ENCODE measurements at regions not wholly inside any gene's neighbourhood (a gene's known extent, or its start where the extent isn't known, plus 50 kb on each side); places are given as distances from the start of the nearest gene placed in this dataset.
A peak's percentile ranks its signal among the peaks of the same experiment; 100 is the strongest.

GRCh38 chr6:90356012-90356421, 59.4 kb upstream of the BACH2 start:
- Mint-ChIP-seq H3K4me3 (ENCODE audit: unreplicated experiment) (no peak overlapping the region), H3K9me3 (ENCODE audit: unreplicated experiment) (no peaks in the 10 kb centered on the region), H3K27me3 (ENCODE audit: insufficient read depth, unreplicated experiment) (no peaks in the 10 kb centered on the region), H3K27ac (ENCODE audit: low read depth, unreplicated experiment) (no peak overlapping the region), H3K36me3 (ENCODE audit: insufficient read depth, unreplicated experiment) (no peaks in the 10 kb centered on the region), H3K4me1 (ENCODE audit: insufficient read depth, unreplicated experiment) (peaks cover 5% of the 10 kb centered on the region)
- DNase-seq (ENCODE audit: unreplicated experiment), result no peak
- intact Hi-C loops (cut with micrococcal nuclease), result no loop called here
- ChIA-PET CTCF (no interaction called here), POLR2A (interaction anchor here (0.7 kb wide), 1 partner anchor 13 kb away, joined by 3 read pairs; no protein-coding TSS in a partner anchor)
- no TSS peak for BruUV-seq (replicated peaks)
- TF ChIP-seq, protein P1, sequence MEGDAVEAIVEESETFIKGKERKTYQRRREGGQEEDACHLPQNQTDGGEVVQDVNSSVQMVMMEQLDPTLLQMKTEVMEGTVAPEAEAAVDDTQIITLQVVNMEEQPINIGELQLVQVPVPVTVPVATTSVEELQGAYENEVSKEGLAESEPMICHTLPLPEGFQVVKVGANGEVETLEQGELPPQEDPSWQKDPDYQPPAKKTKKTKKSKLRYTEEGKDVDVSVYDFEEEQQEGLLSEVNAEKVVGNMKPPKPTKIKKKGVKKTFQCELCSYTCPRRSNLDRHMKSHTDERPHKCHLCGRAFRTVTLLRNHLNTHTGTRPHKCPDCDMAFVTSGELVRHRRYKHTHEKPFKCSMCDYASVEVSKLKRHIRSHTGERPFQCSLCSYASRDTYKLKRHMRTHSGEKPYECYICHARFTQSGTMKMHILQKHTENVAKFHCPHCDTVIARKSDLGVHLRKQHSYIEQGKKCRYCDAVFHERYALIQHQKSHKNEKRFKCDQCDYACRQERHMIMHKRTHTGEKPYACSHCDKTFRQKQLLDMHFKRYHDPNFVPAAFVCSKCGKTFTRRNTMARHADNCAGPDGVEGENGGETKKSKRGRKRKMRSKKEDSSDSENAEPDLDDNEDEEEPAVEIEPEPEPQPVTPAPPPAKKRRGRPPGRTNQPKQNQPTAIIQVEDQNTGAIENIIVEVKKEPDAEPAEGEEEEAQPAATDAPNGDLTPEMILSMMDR (IDR thresholded peaks at IDR 0.05; ENCODE audit: unreplicated experiment), result no peak

DNA sequence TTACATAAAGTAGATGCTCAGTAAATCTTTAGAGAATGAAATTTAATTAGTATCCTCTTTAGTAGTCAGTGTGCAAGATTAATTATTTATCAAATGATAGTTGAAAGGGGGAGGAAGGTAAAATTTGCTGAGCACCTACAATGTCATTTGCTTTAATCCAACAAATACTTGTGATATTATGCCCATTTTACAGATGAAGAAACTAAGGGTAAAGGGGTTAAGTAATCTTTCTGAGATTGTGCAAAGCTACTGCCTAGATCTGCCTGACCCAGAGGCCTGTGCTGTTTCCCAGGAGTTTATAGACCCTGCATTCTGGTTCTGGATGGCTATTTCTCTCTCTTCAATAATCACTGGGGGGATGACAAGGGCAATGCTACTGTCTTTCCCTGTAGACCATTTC, 58.3 kb upstream of the BACH2 start:
- Mint-ChIP-seq H3K9me3 (ENCODE audit: unreplicated experiment) (no peaks in the 10 kb centered on the region), H3K27me3 (ENCODE audit: insufficient read depth, unreplicated experiment) (no peaks in the 10 kb centered on the region), H3K4me3 (ENCODE audit: unreplicated experiment) (no peak overlapping the region), H3K4me1 (ENCODE audit: insufficient read depth, unreplicated experiment) (peaks cover 5% of the 10 kb centered on the region), H3K27ac (ENCODE audit: low read depth, unreplicated experiment) (no peak overlapping the region), H3K36me3 (ENCODE audit: insufficient read depth, unreplicated experiment) (no peaks in the 10 kb centered on the region)
- TF ChIP-seq, protein P1 (IDR thresholded peaks at IDR 0.05; ENCODE audit: unreplicated experiment), result no peak
- no TSS peak for BruUV-seq (replicated peaks)
- no peak for DNase-seq (ENCODE audit: unreplicated experiment)
- POLR2A ChIA-PET, result no interaction called here
- intact Hi-C loops (cut with micrococcal nuclease), result no loop called here
- CTCF ChIA-PET, result no interaction called here

GRCh38 chr6:90351696-90352095, 55.1 kb upstream of the BACH2 start:
- no TSS peak for BruUV-seq (replicated peaks)
- ChIA-PET CTCF (interaction anchor here (0.7 to 1.0 kb wide), 3 partner anchors 8 to 56 kb away, joined by 3 read pairs; no protein-coding TSS in a partner anchor), POLR2A (interaction anchor here (0.7 kb wide), 1 partner anchor 32 kb away, joined by 3 read pairs; no protein-coding TSS in a partner anchor)
- H3K4me1 Mint-ChIP-seq (ENCODE audit: insufficient read depth, unreplicated experiment), result peaks cover 16% of the 10 kb centered on the region
- H3K27me3 Mint-ChIP-seq (ENCODE audit: insufficient read depth, unreplicated experiment), result no peaks in the 10 kb centered on the region
- DNase-seq (ENCODE audit: unreplicated experiment), result peak; percentile 36
- no peak overlapping the region for H3K27ac Mint-ChIP-seq (ENCODE audit: low read depth, unreplicated experiment)
- no peaks in the 10 kb centered on the region for H3K36me3 Mint-ChIP-seq (ENCODE audit: insufficient read depth, unreplicated experiment)
- no peaks in the 10 kb centered on the region for H3K9me3 Mint-ChIP-seq (ENCODE audit: unreplicated experiment)
- intact Hi-C loops (cut with micrococcal nuclease), result no loop called here
- TF ChIP-seq, protein P1 (IDR thresholded peaks at IDR 0.05; ENCODE audit: unreplicated experiment), result no peak
- H3K4me3 Mint-ChIP-seq (ENCODE audit: unreplicated experiment), result no peak overlapping the region

GRCh38 chr6:90350689-90351554, 54.3 kb upstream of the BACH2 start:
- BruUV-seq (replicated peaks), result no TSS peak
- TF ChIP-seq, protein P1 (IDR thresholded peaks at IDR 0.05; ENCODE audit: unreplicated experiment), result no peak
- Mint-ChIP-seq H3K4me3 (ENCODE audit: unreplicated experiment) (no peak overlapping the region), H3K9me3 (ENCODE audit: unreplicated experiment) (no peaks in the 10 kb centered on the region), H3K27me3 (ENCODE audit: insufficient read depth, unreplicated experiment) (no peaks in the 10 kb centered on the region), H3K4me1 (ENCODE audit: insufficient read depth, unreplicated experiment) (peaks cover 16% of the 10 kb centered on the region), H3K36me3 (ENCODE audit: insufficient read depth, unreplicated experiment) (no peaks in the 10 kb centered on the region), H3K27ac (ENCODE audit: low read depth, unreplicated experiment) (no peak overlapping the region)
- ChIA-PET POLR2A (no interaction called here), CTCF (interaction anchor here (0.7 to 1.0 kb wide), 3 partner anchors 7 to 57 kb away, joined by 3 read pairs; no protein-coding TSS in a partner anchor)
- DNase-seq (ENCODE audit: unreplicated experiment), result no peak
- intact Hi-C loops (cut with micrococcal nuclease), result no loop called here

Measured in MCF 10A (cell line).